ENCODE measurements at regions not wholly inside any gene's neighbourhood (a gene's known extent, or its start where the extent isn't known, plus 50 kb on each side); places are given as distances from the start of the nearest gene placed in this dataset.
A peak's percentile ranks its signal among the peaks of the same experiment; 100 is the strongest.

DNA sequence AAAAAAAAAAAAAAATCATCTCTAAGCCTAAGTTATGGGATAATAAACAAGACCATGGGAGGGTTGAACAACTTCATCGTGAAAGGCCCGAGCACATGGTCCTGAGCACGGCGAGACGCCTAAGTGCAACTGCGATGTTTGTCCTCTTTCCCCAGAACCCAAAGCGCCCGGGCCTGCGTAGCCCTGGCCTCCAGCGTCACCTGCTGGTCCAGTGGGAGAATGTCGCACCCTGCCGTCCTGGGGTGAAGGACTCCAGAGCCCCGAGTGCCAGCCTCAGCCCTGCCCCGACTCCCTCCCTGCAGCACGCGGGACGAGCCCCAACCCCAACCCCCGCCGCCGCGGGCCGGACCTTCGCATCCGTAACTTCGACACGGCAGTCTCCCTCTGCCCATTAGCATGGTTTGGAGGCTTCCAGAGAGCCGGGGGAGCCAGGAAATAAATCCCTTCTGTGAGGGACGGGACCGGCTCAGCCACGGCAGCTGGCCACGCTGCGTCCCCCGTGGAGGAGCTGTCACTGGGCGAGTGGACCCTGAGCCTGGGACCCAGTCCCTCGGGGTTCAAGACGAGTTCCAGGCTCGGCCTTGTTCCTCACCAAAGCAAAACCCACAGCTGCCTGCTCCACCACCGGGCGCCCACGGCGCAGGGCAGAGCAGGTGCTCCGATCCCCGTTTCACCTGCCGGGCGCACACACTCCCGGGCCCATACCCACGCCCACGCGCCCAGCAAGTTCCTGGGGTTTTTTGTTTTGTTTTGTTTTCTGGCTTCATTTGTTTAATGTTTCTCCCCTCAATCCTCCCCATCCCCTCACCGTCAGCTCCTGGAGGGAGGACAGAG, 132.5 kb upstream of the HAND1 start:
- TF ChIP-seq, protein P1, sequence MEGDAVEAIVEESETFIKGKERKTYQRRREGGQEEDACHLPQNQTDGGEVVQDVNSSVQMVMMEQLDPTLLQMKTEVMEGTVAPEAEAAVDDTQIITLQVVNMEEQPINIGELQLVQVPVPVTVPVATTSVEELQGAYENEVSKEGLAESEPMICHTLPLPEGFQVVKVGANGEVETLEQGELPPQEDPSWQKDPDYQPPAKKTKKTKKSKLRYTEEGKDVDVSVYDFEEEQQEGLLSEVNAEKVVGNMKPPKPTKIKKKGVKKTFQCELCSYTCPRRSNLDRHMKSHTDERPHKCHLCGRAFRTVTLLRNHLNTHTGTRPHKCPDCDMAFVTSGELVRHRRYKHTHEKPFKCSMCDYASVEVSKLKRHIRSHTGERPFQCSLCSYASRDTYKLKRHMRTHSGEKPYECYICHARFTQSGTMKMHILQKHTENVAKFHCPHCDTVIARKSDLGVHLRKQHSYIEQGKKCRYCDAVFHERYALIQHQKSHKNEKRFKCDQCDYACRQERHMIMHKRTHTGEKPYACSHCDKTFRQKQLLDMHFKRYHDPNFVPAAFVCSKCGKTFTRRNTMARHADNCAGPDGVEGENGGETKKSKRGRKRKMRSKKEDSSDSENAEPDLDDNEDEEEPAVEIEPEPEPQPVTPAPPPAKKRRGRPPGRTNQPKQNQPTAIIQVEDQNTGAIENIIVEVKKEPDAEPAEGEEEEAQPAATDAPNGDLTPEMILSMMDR (conservative IDR thresholded peaks at IDR 0.05; ENCODE audit: low read depth, low read length) = peak; percentile 79
- no peak for TF ChIP-seq EZH2 (IDR thresholded peaks at IDR 0.05; ENCODE audit: low read length, unreplicated experiment)
